ENCODE measurements at regions not wholly inside any gene's neighbourhood (a gene's known extent, or its start where the extent isn't known, plus 50 kb on each side); places are given as distances from the start of the nearest gene placed in this dataset.

DNA sequence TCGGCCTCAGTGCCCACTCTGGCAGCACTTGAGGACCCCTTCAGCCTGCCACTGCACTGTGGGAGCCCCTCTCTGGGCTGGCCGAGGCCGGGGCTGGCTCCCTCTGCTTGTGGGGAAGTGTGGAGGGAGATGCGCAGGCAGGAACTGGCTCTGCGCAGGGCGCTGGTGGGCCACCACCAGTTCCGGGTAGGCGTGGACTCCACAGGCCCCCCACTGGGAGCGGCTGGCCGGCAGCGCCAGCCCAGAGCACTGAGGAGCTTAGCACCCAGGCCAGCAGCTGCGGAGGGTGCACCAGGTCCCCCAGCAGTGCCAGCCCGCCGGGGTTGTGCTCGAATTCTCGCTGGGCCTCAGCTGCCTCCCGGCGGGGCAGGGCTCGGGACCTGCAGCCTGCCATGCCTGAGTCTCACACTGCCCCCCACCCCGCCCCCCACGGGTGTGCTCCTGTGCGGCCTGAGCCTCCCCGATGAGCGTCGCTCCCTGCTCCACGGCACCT is 216.9 kb upstream of the TACR3 start:
- intact Hi-C loops (cut with micrococcal nuclease), result no loop called here
- no peaks in the 10 kb centered on the region for H3K4me1 ChIP-seq (ENCODE audit: insufficient read depth, low read length)

DNA sequence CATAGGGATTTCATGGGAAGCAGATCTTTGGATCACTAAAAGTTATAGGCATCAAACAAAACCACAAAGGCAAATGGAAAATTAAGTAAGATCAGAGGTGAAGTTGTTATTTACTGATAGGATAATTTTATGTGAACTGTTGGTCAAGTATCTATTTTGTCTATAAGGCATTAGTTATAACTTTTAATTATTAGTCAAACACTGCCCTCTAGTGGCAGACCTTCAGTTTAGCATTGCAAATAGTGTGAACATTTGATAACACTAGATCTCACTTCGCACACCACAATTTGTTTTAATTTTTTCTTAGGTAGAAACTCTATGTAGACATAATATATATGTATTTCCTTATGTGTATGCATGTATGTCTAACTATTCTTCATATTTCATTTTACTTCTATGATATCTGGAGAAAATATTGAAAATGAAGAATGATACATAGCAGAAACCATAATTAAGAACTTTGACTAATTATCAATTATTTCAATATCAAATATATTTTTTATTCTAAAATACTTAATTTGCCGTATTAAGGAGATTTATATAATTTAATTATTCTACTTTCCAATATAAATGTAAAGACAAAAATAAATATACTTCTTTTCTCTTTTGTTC is 214.5 kb upstream of the TACR3 start:
- ChIA-PET CTCF (ENCODE audit: partially characterized antibody) (interaction anchor here (0.8 to 0.9 kb wide), 2 partner anchors 9 to 13 kb away, joined by 4 read pairs; no protein-coding TSS in a partner anchor), POLR2A (ENCODE audit: partially characterized antibody) (no interaction called here)
- intact Hi-C loops (cut with micrococcal nuclease), result no loop called here
- no peak overlapping the region for H3K27ac ChIP-seq (ENCODE audit: low read depth, low read length)
- DNase-seq, result peak in 4 of 5 donors; percentile 4 to 20 (median 11)
- H3K9me3 ChIP-seq (ENCODE audit: control insufficient read depth in 1 of 2, low read length in 2 of 2), result no peaks in the 10 kb centered on the region
- H3K36me3 ChIP-seq (ENCODE audit: insufficient read depth, low read length), result no peaks in the 10 kb centered on the region
- H3K36me3 Mint-ChIP-seq, result no peaks in the 10 kb centered on the region
- no peak overlapping the region for H3K4me3 ChIP-seq (ENCODE audit: low read length in 2 of 2)
- H3K27me3 Mint-ChIP-seq, result no peaks in the 10 kb centered on the region
- H3K27ac Mint-ChIP-seq, result no peak overlapping the region
- H3K9me3 Mint-ChIP-seq, result peaks cover 0 to 4% (median 0%) of the 10 kb centered on the region in 8 donors
- H3K4me1 Mint-ChIP-seq, result no peaks in the 10 kb centered on the region
- H3K4me1 ChIP-seq (ENCODE audit: insufficient read depth, low read length), result no peaks in the 10 kb centered on the region
- no peaks in the 10 kb centered on the region for H3K27me3 ChIP-seq (ENCODE audit: insufficient read depth, low read length)
- no peak overlapping the region for H3K4me3 Mint-ChIP-seq

More for the DNA sequence above, 216.9 kb upstream of the TACR3 start:
- Histone ChIP-seq H3K27ac (ENCODE audit: low read depth, low read length) (no peak overlapping the region), H3K4me3 (ENCODE audit: low read length in 2 of 2) (no peak overlapping the region), H3K9me3 (ENCODE audit: control insufficient read depth in 1 of 2, low read length in 2 of 2) (no peaks in the 10 kb centered on the region), H3K27me3 (ENCODE audit: insufficient read depth, low read length) (no peaks in the 10 kb centered on the region), H3K36me3 (ENCODE audit: insufficient read depth, low read length) (no peaks in the 10 kb centered on the region)
- Mint-ChIP-seq H3K9me3 (peaks cover 0 to 4% (median 0%) of the 10 kb centered on the region in 8 donors), H3K4me3 (no peak overlapping the region), H3K4me1 (no peaks in the 10 kb centered on the region), H3K27me3 (no peaks in the 10 kb centered on the region), H3K36me3 (no peaks in the 10 kb centered on the region), H3K27ac (no peak overlapping the region)
- DNase-seq, result peak in 1 of 5 donors; percentile 33
- CTCF ChIA-PET (ENCODE audit: partially characterized antibody), result no interaction called here
- POLR2A ChIA-PET (ENCODE audit: partially characterized antibody), result no interaction called here

DNA sequence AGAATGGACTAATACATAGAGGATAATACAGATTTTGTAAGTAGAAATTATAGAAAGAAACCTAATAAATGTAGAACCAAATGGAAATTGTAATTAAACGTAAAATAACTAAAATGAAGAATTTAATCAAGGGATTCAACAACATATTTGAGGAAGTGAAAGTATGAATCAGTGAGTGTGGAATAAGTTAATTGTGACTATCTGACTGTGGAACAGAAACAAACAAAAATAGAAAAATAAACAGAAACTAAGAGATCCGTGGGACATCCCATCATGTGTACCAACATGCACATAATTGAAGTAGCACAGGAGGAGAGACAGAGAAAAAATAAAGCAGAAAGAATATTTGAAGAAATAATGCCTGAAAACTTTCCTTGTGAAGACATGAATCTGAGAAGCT is 208.6 kb upstream of the TACR3 start:
- no peaks in the 10 kb centered on the region for H3K4me1 ChIP-seq (ENCODE audit: insufficient read depth, low read length)
- H3K4me3 Mint-ChIP-seq, result no peak overlapping the region
- H3K4me3 ChIP-seq (ENCODE audit: low read length in 2 of 2), result no peak overlapping the region
- DNase-seq, result no peak
- no peak overlapping the region for H3K27ac ChIP-seq (ENCODE audit: low read depth, low read length)
- ChIA-PET POLR2A (ENCODE audit: partially characterized antibody) (no interaction called here), CTCF (ENCODE audit: partially characterized antibody) (interaction anchor here (1.0 kb wide), 1 partner anchor 14 kb away, joined by 3 read pairs; no protein-coding TSS in a partner anchor)
- intact Hi-C loops (cut with micrococcal nuclease), result no loop called here
- H3K9me3 Mint-ChIP-seq, result peaks cover 0 to 2% (median 0%) of the 10 kb centered on the region in 8 donors
- H3K27me3 ChIP-seq (ENCODE audit: insufficient read depth, low read length), result no peaks in the 10 kb centered on the region
- H3K9me3 ChIP-seq (ENCODE audit: control insufficient read depth in 1 of 2, low read length in 2 of 2), result no peaks in the 10 kb centered on the region
- no peaks in the 10 kb centered on the region for H3K36me3 ChIP-seq (ENCODE audit: insufficient read depth, low read length)
- H3K36me3 Mint-ChIP-seq, result no peaks in the 10 kb centered on the region
- H3K27ac Mint-ChIP-seq, result peak overlapping the region in 1 of 7 donors; percentile 31
- H3K4me1 Mint-ChIP-seq, result no peaks in the 10 kb centered on the region
- H3K27me3 Mint-ChIP-seq, result no peaks in the 10 kb centered on the region

DNA sequence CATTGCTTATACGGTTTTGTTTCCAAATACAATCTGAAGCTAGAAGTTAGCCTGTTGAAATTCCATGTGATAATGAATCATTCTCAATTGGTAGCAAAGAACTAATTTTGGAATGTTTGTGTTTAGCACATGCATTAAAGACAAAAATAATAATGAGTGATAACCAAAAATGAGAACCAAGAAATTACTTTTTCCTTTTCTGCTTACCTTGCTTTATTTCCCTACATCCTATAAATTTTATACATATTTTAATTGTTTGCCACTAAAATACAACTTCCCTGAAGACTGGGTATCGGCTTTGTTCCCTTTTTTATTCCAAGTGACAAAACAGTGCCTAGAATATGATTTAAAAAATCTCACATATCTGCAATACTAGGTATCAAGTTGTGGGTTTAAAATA is 203.8 kb upstream of the TACR3 start:
- Histone ChIP-seq H3K4me1 (ENCODE audit: insufficient read depth, low read length) (no peaks in the 10 kb centered on the region), H3K36me3 (ENCODE audit: insufficient read depth, low read length) (no peaks in the 10 kb centered on the region), H3K4me3 (ENCODE audit: low read length in 2 of 2) (no peak overlapping the region), H3K27me3 (ENCODE audit: insufficient read depth, low read length) (no peaks in the 10 kb centered on the region), H3K9me3 (ENCODE audit: control insufficient read depth in 1 of 2, low read length in 2 of 2) (no peaks in the 10 kb centered on the region), H3K27ac (ENCODE audit: low read depth, low read length) (no peak overlapping the region)
- peaks cover 0 to 2% (median 0%) of the 10 kb centered on the region in 8 donors for H3K9me3 Mint-ChIP-seq
- no peaks in the 10 kb centered on the region for H3K27me3 Mint-ChIP-seq
- H3K4me3 Mint-ChIP-seq, result no peak overlapping the region
- intact Hi-C loops (cut with micrococcal nuclease), result no loop called here
- ChIA-PET POLR2A (ENCODE audit: partially characterized antibody) (no interaction called here), CTCF (ENCODE audit: partially characterized antibody) (interaction anchor here (1.0 kb wide), 1 partner anchor 9 kb away, joined by 3 read pairs; no protein-coding TSS in a partner anchor)
- no peaks in the 10 kb centered on the region for H3K36me3 Mint-ChIP-seq
- H3K27ac Mint-ChIP-seq, result no peak overlapping the region
- DNase-seq, result no peak
- H3K4me1 Mint-ChIP-seq, result no peaks in the 10 kb centered on the region

DNA sequence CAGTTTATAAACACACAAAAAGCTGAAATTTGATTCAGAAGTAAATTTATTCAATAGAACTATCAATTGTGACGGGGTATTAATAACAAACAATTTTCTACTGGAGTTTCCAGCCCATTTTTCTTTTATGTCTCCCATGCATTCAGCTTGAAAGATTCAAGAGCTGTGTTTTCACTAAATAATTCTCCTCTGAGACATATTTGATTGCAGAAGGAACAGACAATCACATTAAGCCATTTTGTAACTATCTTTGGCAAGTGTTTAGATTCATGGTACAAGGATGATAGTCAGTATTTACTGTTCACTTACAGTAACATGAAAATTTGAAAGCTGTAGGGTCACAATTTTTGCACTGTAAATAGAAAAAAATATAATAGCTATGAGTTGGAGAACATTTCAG is 198.4 kb upstream of the TACR3 start:
- Histone ChIP-seq H3K4me3 (ENCODE audit: low read length in 2 of 2) (no peak overlapping the region), H3K27ac (ENCODE audit: low read depth, low read length) (no peak overlapping the region), H3K4me1 (ENCODE audit: insufficient read depth, low read length) (no peaks in the 10 kb centered on the region), H3K27me3 (ENCODE audit: insufficient read depth, low read length) (no peaks in the 10 kb centered on the region), H3K9me3 (ENCODE audit: control insufficient read depth in 1 of 2, low read length in 2 of 2) (no peaks in the 10 kb centered on the region), H3K36me3 (ENCODE audit: insufficient read depth, low read length) (no peaks in the 10 kb centered on the region)
- Mint-ChIP-seq H3K27ac (no peak overlapping the region), H3K27me3 (no peaks in the 10 kb centered on the region), H3K36me3 (no peaks in the 10 kb centered on the region), H3K4me1 (no peaks in the 10 kb centered on the region), H3K4me3 (no peak overlapping the region), H3K9me3 (no peaks in the 10 kb centered on the region)
- POLR2A ChIA-PET (ENCODE audit: partially characterized antibody), result no interaction called here
- DNase-seq, result no peak
- intact Hi-C loops (cut with micrococcal nuclease), result no loop called here
- CTCF ChIA-PET (ENCODE audit: partially characterized antibody), result no interaction called here

DNA sequence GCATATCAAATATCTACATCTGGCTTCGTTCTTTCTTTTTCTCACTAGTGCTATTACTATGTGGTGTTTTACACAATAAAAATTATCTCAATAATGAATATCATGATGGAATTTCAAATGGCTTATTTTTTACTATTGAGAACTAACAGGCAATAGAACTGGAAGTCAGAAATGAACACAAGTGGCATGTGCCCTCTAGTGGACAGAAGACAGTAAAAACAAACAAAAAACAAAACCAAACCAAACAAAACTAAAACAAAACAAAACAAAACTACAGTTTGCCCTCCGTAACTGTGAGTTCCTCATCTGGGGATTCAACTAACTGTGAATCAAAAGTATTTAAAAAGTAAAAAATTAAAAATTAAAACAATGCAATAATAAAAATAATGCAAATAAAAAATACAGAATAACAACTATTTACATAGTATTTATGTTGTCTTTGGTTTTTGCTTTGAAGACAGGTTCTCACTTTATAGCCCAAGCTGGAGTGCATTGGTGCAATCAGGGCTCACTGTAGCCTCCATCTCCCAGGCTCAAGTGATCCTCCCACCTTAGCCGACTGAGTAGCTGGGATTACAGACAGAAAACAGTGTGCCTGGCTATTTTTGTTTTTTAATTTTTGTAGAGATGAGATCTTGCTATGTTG is 195.6 kb upstream of the TACR3 start:
- no peaks in the 10 kb centered on the region for H3K9me3 ChIP-seq (ENCODE audit: control insufficient read depth in 1 of 2, low read length in 2 of 2)
- DNase-seq, result no peak
- Mint-ChIP-seq H3K4me3 (no peak overlapping the region), H3K4me1 (no peaks in the 10 kb centered on the region), H3K27ac (no peak overlapping the region), H3K9me3 (no peaks in the 10 kb centered on the region), H3K36me3 (no peaks in the 10 kb centered on the region), H3K27me3 (no peaks in the 10 kb centered on the region)
- ChIA-PET POLR2A (ENCODE audit: partially characterized antibody) (no interaction called here), CTCF (ENCODE audit: partially characterized antibody) (interaction anchor here (1.3 kb wide), 1 partner anchor 12 kb away, joined by 3 read pairs; no protein-coding TSS in a partner anchor)
- no peak overlapping the region for H3K4me3 ChIP-seq (ENCODE audit: low read length in 2 of 2)
- no peaks in the 10 kb centered on the region for H3K27me3 ChIP-seq (ENCODE audit: insufficient read depth, low read length)
- H3K4me1 ChIP-seq (ENCODE audit: insufficient read depth, low read length), result no peaks in the 10 kb centered on the region
- intact Hi-C loops (cut with micrococcal nuclease), result no loop called here
- H3K36me3 ChIP-seq (ENCODE audit: insufficient read depth, low read length), result no peaks in the 10 kb centered on the region
- no peak overlapping the region for H3K27ac ChIP-seq (ENCODE audit: low read depth, low read length)

DNA sequence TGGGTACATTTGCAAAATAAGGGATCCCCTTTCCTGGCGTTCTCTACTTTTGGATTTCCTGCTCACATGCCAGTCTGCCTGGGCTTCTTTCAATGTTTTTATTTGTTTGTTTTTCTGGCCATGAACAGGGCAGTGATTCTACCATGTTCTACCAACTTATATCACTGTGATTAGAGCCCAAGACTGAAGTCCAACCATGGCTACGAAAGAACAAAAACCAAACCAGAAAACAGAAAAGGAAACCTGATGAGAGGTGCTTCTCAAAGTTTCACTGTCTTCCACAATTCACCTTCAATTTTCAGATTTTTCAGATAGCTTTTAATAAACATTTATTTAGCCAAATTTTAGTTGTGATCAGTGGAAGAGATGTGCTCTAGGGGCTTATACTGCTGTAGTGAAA is 187.6 kb upstream of the TACR3 start:
- H3K27ac Mint-ChIP-seq, result no peak overlapping the region
- H3K4me1 Mint-ChIP-seq, result no peaks in the 10 kb centered on the region
- H3K36me3 Mint-ChIP-seq, result no peaks in the 10 kb centered on the region
- Histone ChIP-seq H3K36me3 (ENCODE audit: insufficient read depth, low read length) (no peaks in the 10 kb centered on the region), H3K27ac (ENCODE audit: low read depth, low read length) (no peak overlapping the region), H3K4me3 (ENCODE audit: low read length in 2 of 2) (no peak overlapping the region), H3K4me1 (ENCODE audit: insufficient read depth, low read length) (no peaks in the 10 kb centered on the region), H3K27me3 (ENCODE audit: insufficient read depth, low read length) (no peaks in the 10 kb centered on the region), H3K9me3 (ENCODE audit: control insufficient read depth in 1 of 2, low read length in 2 of 2) (no peaks in the 10 kb centered on the region)
- no peak overlapping the region for H3K4me3 Mint-ChIP-seq
- intact Hi-C loops (cut with micrococcal nuclease), result no loop called here
- H3K27me3 Mint-ChIP-seq, result no peaks in the 10 kb centered on the region
- DNase-seq, result no peak
- CTCF ChIA-PET (ENCODE audit: partially characterized antibody), result no interaction called here
- POLR2A ChIA-PET (ENCODE audit: partially characterized antibody), result no interaction called here
- no peaks in the 10 kb centered on the region for H3K9me3 Mint-ChIP-seq

Measured in CD4-positive, alpha-beta memory T cell (primary cell).